ENCODE measurements at regions not wholly inside any gene's neighbourhood (a gene's known extent, or its start where the extent isn't known, plus 50 kb on each side); places are given as distances from the start of the nearest gene placed in this dataset.

GRCh38 chr12:31855427-31855826 lies 103.8 kb upstream of the RESF1 start:
- TF ChIP-seq, protein P1, sequence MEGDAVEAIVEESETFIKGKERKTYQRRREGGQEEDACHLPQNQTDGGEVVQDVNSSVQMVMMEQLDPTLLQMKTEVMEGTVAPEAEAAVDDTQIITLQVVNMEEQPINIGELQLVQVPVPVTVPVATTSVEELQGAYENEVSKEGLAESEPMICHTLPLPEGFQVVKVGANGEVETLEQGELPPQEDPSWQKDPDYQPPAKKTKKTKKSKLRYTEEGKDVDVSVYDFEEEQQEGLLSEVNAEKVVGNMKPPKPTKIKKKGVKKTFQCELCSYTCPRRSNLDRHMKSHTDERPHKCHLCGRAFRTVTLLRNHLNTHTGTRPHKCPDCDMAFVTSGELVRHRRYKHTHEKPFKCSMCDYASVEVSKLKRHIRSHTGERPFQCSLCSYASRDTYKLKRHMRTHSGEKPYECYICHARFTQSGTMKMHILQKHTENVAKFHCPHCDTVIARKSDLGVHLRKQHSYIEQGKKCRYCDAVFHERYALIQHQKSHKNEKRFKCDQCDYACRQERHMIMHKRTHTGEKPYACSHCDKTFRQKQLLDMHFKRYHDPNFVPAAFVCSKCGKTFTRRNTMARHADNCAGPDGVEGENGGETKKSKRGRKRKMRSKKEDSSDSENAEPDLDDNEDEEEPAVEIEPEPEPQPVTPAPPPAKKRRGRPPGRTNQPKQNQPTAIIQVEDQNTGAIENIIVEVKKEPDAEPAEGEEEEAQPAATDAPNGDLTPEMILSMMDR (IDR thresholded peaks at IDR 0.05; ENCODE audit: low read length): no peak
- no peak for TF ChIP-seq EZH2 (optimal IDR thresholded peaks at IDR 0.05; ENCODE audit: low read depth, low read length)

Data from MM.1S (cell line).